IMR-90 (cell line): ENCODE measurements at regions not wholly inside any gene's neighbourhood (a gene's known extent, or its start where the extent isn't known, plus 50 kb on each side); places are given as distances from the start of the nearest gene placed in this dataset.

Source experiments
- ATAC-seq: fragments of 200-7000 bp; cut with Tn5 transposase; 2 replicates; pipeline ENCODE4 v1.9.1; 2020; ENCODE audit warnings: low read depth, mild to moderate bottlenecking, moderate library complexity
- BruUV-seq: library from RNA; stranded (reverse); fragments of 400-500 nt; replicated peaks from 2 replicates; lab custom pipeline; 2021; lab: Mats Ljungman, UMichigan
- CTCF ChIA-PET: fragments of 300-600 bp; formaldehyde crosslinking; extraction: SDS; loops from one replicate; lab custom pipeline; 2021; ENCODE audit warnings: antibody characterized with exemption; lab: Yijun Ruan, JAX
- POLR2A ChIA-PET: fragments of 300-600 bp; sonication (Branson Sonifier 250); formaldehyde crosslinking; loops from one replicate; lab custom pipeline; 2022; ENCODE audit warnings: antibody characterized with exemption; ENCODE audit not compliant: unreplicated experiment; lab: Charles Lee
- DNase-seq: peaks from one replicate; pipeline ENCODE4 v3.0.0; 2013
- H2AFZ ChIP-seq: replicated peaks from 2 replicates; pipeline ENCODE3; 2013; ENCODE audit warnings: low read length, mild to moderate bottlenecking; ENCODE audit not compliant: poor library complexity
- H2AK5ac ChIP-seq: 2 replicates; pipeline ENCODE4 v1.6.1; 2013; ENCODE audit warnings: low read depth, low read length, inconsistent platforms
- H2AK9ac ChIP-seq: replicated peaks from 2 replicates; pipeline ENCODE3; 2013; ENCODE audit warnings: mild to moderate bottlenecking, low read depth, low read length, moderate library complexity; ENCODE audit not compliant: poor library complexity
- H2BK120ac ChIP-seq: 2 replicates; pipeline ENCODE4 v1.6.1; 2013; ENCODE audit warnings: low read depth, low read length, inconsistent platforms
- H2BK15ac ChIP-seq: 3 replicates; pipeline ENCODE4 v1.6.1; 2013; ENCODE audit warnings: low read depth, low read length, inconsistent platforms
- H2BK20ac ChIP-seq: 2 replicates; pipeline ENCODE4 v1.6.1; 2013; ENCODE audit warnings: low read depth, mild to moderate bottlenecking, inconsistent platforms, low read length, moderate library complexity
- H2BK5ac ChIP-seq: 2 replicates; pipeline ENCODE4 v1.6.1; 2013; ENCODE audit warnings: mild to moderate bottlenecking, low read depth, low read length, inconsistent platforms; ENCODE audit not compliant: poor library complexity, severe bottlenecking
- H3K14ac ChIP-seq: replicated peaks from 2 replicates; pipeline ENCODE4 v1.6.1; 2013; ENCODE audit warnings: low read depth, low read length, inconsistent platforms
- H3K18ac ChIP-seq: 2 replicates; pipeline ENCODE4 v1.6.1; 2013; ENCODE audit warnings: low read depth, low read length, control low read depth
- H3K23ac ChIP-seq: 2 replicates; pipeline ENCODE4 v1.6.1; 2013; ENCODE audit warnings: low read depth, low read length, inconsistent platforms
- H3K27ac ChIP-seq: 2 replicates; pipeline ENCODE4 v1.5.1; 2013; ENCODE audit warnings: mild to moderate bottlenecking, control low read depth, low read length; ENCODE audit not compliant: insufficient read depth
- H3K27me3 ChIP-seq: 2 replicates; pipeline ENCODE4 v1.6.1; 2013; ENCODE audit warnings: low read length; ENCODE audit not compliant: control insufficient read depth, insufficient read depth
- H3K36me3 ChIP-seq: 2 replicates; pipeline ENCODE4 v1.6.1; 2013; ENCODE audit warnings: low read length, mixed read lengths; ENCODE audit not compliant: control insufficient read depth, insufficient read depth
- H3K4ac ChIP-seq: 2 replicates; pipeline ENCODE4 v1.6.1; 2013; ENCODE audit warnings: low read depth, low read length, inconsistent platforms
- H3K4me1 ChIP-seq: 2 replicates; pipeline ENCODE4 v1.6.1; 2013; ENCODE audit warnings: low read length, mixed read lengths; ENCODE audit not compliant: control insufficient read depth, insufficient read depth
- H3K4me2 ChIP-seq: 2 replicates; pipeline ENCODE4 v1.6.1; 2013; ENCODE audit warnings: low read depth, mild to moderate bottlenecking, control low read depth, low read length, moderate library complexity
- H3K4me3 ChIP-seq: 2 replicates; pipeline ENCODE4 v1.5.1; 2013; ENCODE audit warnings: low read depth, mild to moderate bottlenecking, control low read depth, low read length, moderate library complexity; ENCODE audit not compliant: insufficient read depth
- H3K56ac ChIP-seq: 2 replicates; pipeline ENCODE4 v1.6.1; 2013; ENCODE audit warnings: low read length, inconsistent platforms; ENCODE audit not compliant: insufficient read depth; ENCODE audit errors: extremely low read depth
- H3K79me1 ChIP-seq, 2 experiments: 2 replicates each; pipeline ENCODE4 v1.6.1; 2013; ENCODE audit warnings: low read length in 2 of 2, inconsistent platforms in 1 of 2, low read depth in 1 of 2
- H3K9ac ChIP-seq: 2 replicates; pipeline ENCODE4 v1.6.1; 2013; ENCODE audit warnings: low read depth, low read length, control low read depth
- H3K9me1 ChIP-seq: 2 replicates; pipeline ENCODE4 v1.6.1; 2013; ENCODE audit warnings: low read length, inconsistent platforms; ENCODE audit not compliant: insufficient read depth
- H3K9me3 ChIP-seq: 2 replicates; pipeline ENCODE4 v1.6.1; 2013; ENCODE audit warnings: low read length; ENCODE audit not compliant: control insufficient read depth, insufficient read depth
- H4K20me1 ChIP-seq: 2 replicates; pipeline ENCODE4 v1.6.1; 2013; ENCODE audit warnings: low read length, inconsistent platforms; ENCODE audit not compliant: insufficient read depth
- H4K5ac ChIP-seq: 2 replicates; pipeline ENCODE4 v1.6.1; 2013; ENCODE audit warnings: mild to moderate bottlenecking, low read depth, low read length, control low read depth
- H4K8ac ChIP-seq, 2 experiments: 2 replicates each; pipeline ENCODE4 v1.6.1; 2013; ENCODE audit warnings: low read depth in 2 of 2, low read length in 2 of 2, control low read depth in 1 of 2, inconsistent platforms in 1 of 2
- H4K91ac ChIP-seq: 2 replicates; pipeline ENCODE4 v1.6.1; 2013; ENCODE audit warnings: low read depth, low read length, inconsistent platforms; ENCODE audit not compliant: insufficient read depth
- BHLHE40 ChIP-seq: fragments of 150-350 bp; IDR thresholded peaks from 2 replicates; pipeline ENCODE4 v1.6.1; 2016; ENCODE audit warnings: mild to moderate bottlenecking, low read depth, low read length
- CEBPB ChIP-seq: IDR thresholded peaks from 2 replicates; pipeline ENCODE4 v1.6.1; 2012; ENCODE audit warnings: low read depth, low read length, improper control_type of control experiment
- CHD1 ChIP-seq: IDR thresholded peaks from 2 replicates; pipeline ENCODE4 v1.6.1; 2012; ENCODE audit warnings: low read depth, low read length, improper control_type of control experiment
- FOS ChIP-seq: fragments of 150-350 bp; IDR thresholded peaks from 2 replicates; pipeline ENCODE4 v1.6.1; 2016; ENCODE audit warnings: low read depth, low read length
- MAFK ChIP-seq: IDR thresholded peaks from 2 replicates; pipeline ENCODE4 v1.6.1; 2012; ENCODE audit warnings: low read depth, low read length, improper control_type of control experiment
- MAZ ChIP-seq: IDR thresholded peaks from 2 replicates; pipeline ENCODE4 v1.6.1; 2012; ENCODE audit warnings: low read depth, mild to moderate bottlenecking, low read length, improper control_type of control experiment, moderate library complexity, borderline replicate concordance
- MXI1 ChIP-seq: IDR thresholded peaks from 2 replicates; pipeline ENCODE4 v1.6.1; 2012; ENCODE audit warnings: low read depth, mild to moderate bottlenecking, low read length, moderate library complexity, borderline replicate concordance
- NFE2L2 ChIP-seq: fragments of 150-350 bp; IDR thresholded peaks from 2 replicates; pipeline ENCODE4 v1.6.1; 2016; ENCODE audit warnings: low read depth, mild to moderate bottlenecking, low read length
- POLR2A ChIP-seq: IDR thresholded peaks from 2 replicates; pipeline ENCODE4 v1.6.1; 2012; ENCODE audit warnings: mild to moderate bottlenecking, low read depth, low read length
- RAD21 ChIP-seq: IDR thresholded peaks from 2 replicates; pipeline ENCODE4 v1.6.1; 2012; ENCODE audit warnings: low read length, improper control_type of control experiment
- RCOR1 ChIP-seq: IDR thresholded peaks from 2 replicates; pipeline ENCODE4 v1.6.1; 2012; ENCODE audit warnings: mild to moderate bottlenecking, low read length, improper control_type of control experiment; ENCODE audit not compliant: insufficient replicate concordance
- RFX5 ChIP-seq: IDR thresholded peaks from 2 replicates; pipeline ENCODE4 v1.8.0; 2012; ENCODE audit warnings: low read depth, mild to moderate bottlenecking, low read length, moderate library complexity
- SMC3 ChIP-seq: fragments of 150-350 bp; IDR thresholded peaks from 2 replicates; pipeline ENCODE4 v1.6.1; 2016; ENCODE audit warnings: low read depth, mild to moderate bottlenecking, antibody characterized with exemption, low read length, moderate library complexity
- WGBS, 2 experiments: methylation state at CpG; one replicate each; pipeline versions ENCODE4 v1.1.5 to v1.1.7; 2013; ENCODE audit warnings: missing lambda C conversion rate in 2 of 2; ENCODE audit not compliant: insufficient read length in 1 of 2; ENCODE audit errors: extremely low coverage in 2 of 2; 5-methylcytosine and 5-hydroxymethylcytosine counted together
- dilution Hi-C: fragments of 300-500 bp; cut with HindIII; formaldehyde crosslinking; loops from one replicate; pipeline ENCODE4 v1.14.3; 2018; ENCODE audit warnings: low sequenced_read_pairs; ENCODE audit not compliant: unreplicated experiment
- in situ Hi-C: fragments of 300-500 bp; cut with MboI; formaldehyde crosslinking; loops from 3 replicates; pipeline ENCODE4 v1.14.3; 2019; ENCODE audit warnings: low sequenced_read_pairs, inconsistent platforms, mixed read lengths
- intact Hi-C: fragments of 100-400 bp; cut with micrococcal nuclease; formaldehyde crosslinking; loops from 2 replicates; pipeline ENCODE4 v1.10.0; 2022
- TF ChIP-seq, protein P1 (sequence below): conservative IDR thresholded peaks from 2 replicates; pipeline ENCODE4 v1.5.1; 2012; ENCODE audit warnings: mild to moderate bottlenecking, low read depth, low read length, improper control_type of control experiment
- TF ChIP-seq, protein P2 (sequence below): fragments of 150-350 bp; IDR thresholded peaks from 2 replicates; pipeline ENCODE4 v1.6.1; 2017; ENCODE audit warnings: mild to moderate bottlenecking, antibody characterized with exemption, low read length, low read depth
- TF ChIP-seq, protein P3 (sequence below): fragments of 150-350 bp; IDR thresholded peaks from 2 replicates; pipeline ENCODE4 v1.6.1; 2016; ENCODE audit warnings: low read depth, mild to moderate bottlenecking, low read length, moderate library complexity, borderline replicate concordance

DNA sequence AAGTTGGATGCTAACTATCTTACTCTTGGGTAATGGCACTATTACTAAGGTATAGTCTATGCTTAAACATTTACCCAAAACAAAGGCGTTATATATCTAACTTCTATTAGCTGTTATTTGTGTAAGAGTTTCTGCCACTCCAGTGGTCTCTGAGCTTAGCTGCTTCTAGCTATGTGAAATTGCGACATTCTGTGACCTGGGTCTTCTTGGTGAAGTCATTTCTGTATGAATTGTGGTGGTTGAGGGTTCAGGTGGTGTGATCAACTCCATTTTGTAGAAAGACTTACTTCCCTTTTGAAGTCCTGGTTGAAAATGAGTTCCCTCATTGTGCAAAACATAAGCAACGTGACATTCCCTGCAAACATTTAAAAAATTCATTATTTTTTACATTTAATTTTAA is 221.6 kb downstream of the PIK3C3 start:
- Histone ChIP-seq H3K4me2 (no peak overlapping the region), H2AFZ (no peak overlapping the region), H3K9ac (no peak overlapping the region), H3K9me3 (no peaks in the 10 kb centered on the region), H2BK120ac (no peak overlapping the region), H4K5ac (no peak overlapping the region), H3K9me1 (no peaks in the 10 kb centered on the region), H3K23ac (no peak overlapping the region), H3K4me1 (no peaks in the 10 kb centered on the region), H2BK15ac (no peak overlapping the region), H3K27ac (no peak overlapping the region), H3K4ac (no peak overlapping the region), H4K8ac (no peak overlapping the region), H2AK5ac (no peak overlapping the region), H4K91ac (no peak overlapping the region), H3K56ac (no peak overlapping the region), H3K36me3 (no peaks in the 10 kb centered on the region), H2BK5ac (no peak overlapping the region), H2BK20ac (no peak overlapping the region), H3K14ac (no peak overlapping the region), H4K20me1 (no peaks in the 10 kb centered on the region), H3K18ac (no peak overlapping the region), H2AK9ac (no peak overlapping the region), H3K79me1 (no peaks in the 10 kb centered on the region), H3K4me3 (no peak overlapping the region), H3K27me3 (no peaks in the 10 kb centered on the region)
- dilution Hi-C loops: no loop called here
- WGBS, 2 experiments: no CpG with 5 or more reads among the region's 3 CpGs
- ChIA-PET POLR2A (no interaction called here), CTCF (no interaction called here)
- ATAC-seq (no peak), DNase-seq (no peak)
- TF ChIP-seq CEBPB (no peak), RCOR1 (no peak), BHLHE40 (no peak), RAD21 (no peak), MAZ (no peak), NFE2L2 (no peak), FOS (no peak), MXI1 (no peak), SMC3 (no peak), POLR2A (no peak), CHD1 (no peak), RFX5 (no peak), MAFK (no peak)
- TF ChIP-seq, protein P1, sequence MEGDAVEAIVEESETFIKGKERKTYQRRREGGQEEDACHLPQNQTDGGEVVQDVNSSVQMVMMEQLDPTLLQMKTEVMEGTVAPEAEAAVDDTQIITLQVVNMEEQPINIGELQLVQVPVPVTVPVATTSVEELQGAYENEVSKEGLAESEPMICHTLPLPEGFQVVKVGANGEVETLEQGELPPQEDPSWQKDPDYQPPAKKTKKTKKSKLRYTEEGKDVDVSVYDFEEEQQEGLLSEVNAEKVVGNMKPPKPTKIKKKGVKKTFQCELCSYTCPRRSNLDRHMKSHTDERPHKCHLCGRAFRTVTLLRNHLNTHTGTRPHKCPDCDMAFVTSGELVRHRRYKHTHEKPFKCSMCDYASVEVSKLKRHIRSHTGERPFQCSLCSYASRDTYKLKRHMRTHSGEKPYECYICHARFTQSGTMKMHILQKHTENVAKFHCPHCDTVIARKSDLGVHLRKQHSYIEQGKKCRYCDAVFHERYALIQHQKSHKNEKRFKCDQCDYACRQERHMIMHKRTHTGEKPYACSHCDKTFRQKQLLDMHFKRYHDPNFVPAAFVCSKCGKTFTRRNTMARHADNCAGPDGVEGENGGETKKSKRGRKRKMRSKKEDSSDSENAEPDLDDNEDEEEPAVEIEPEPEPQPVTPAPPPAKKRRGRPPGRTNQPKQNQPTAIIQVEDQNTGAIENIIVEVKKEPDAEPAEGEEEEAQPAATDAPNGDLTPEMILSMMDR: no peak
- TF ChIP-seq, protein P2, sequence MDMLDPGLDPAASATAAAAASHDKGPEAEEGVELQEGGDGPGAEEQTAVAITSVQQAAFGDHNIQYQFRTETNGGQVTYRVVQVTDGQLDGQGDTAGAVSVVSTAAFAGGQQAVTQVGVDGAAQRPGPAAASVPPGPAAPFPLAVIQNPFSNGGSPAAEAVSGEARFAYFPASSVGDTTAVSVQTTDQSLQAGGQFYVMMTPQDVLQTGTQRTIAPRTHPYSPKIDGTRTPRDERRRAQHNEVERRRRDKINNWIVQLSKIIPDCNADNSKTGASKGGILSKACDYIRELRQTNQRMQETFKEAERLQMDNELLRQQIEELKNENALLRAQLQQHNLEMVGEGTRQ: no peak
- TF ChIP-seq, protein P3, sequence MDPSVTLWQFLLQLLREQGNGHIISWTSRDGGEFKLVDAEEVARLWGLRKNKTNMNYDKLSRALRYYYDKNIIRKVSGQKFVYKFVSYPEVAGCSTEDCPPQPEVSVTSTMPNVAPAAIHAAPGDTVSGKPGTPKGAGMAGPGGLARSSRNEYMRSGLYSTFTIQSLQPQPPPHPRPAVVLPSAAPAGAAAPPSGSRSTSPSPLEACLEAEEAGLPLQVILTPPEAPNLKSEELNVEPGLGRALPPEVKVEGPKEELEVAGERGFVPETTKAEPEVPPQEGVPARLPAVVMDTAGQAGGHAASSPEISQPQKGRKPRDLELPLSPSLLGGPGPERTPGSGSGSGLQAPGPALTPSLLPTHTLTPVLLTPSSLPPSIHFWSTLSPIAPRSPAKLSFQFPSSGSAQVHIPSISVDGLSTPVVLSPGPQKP: no peak
- intact Hi-C loops: no loop called here
- in situ Hi-C loops: no loop called here
- BruUV-seq: no TSS peak
